Erythroblast (primary cell): ENCODE measurements at regions not wholly inside any gene's neighbourhood (a gene's known extent, or its start where the extent isn't known, plus 50 kb on each side); places are given as distances from the start of the nearest gene placed in this dataset.

Experiments
- GATA1 ChIP-seq: IDR thresholded peaks from 2 replicates; pipeline ENCODE4 v1.6.1; 2011; ENCODE audit warnings: low read depth, mild to moderate bottlenecking, control low read depth, low read length, moderate library complexity
- POLR2A ChIP-seq: IDR thresholded peaks from 2 replicates; pipeline ENCODE4 v1.6.1; 2011; ENCODE audit warnings: mild to moderate bottlenecking, low read length

GRCh38 chr1:31504001-31504400, 72.3 kb upstream of the TINAGL1 start:
- TF ChIP-seq POLR2A: no peak
- TF ChIP-seq GATA1: no peak
